Vagina (tissue), 2 donors: ENCODE measurements at regions not wholly inside any gene's neighbourhood (a gene's known extent, or its start where the extent isn't known, plus 50 kb on each side); places are given as distances from the start of the nearest gene placed in this dataset.

Experiments used
- CTCF ChIP-seq, 3 experiments: fragments of 450-650 bp in 2 of 3; fragments of 200-600 bp in 1 of 3; sonication (generic) in 1 of 3; IDR thresholded peaks; one replicate each; pipeline ENCODE4 v1.5.1; 2017 to 2019; ENCODE audit warnings: antibody characterized with exemption in 3 of 3, mild to moderate bottlenecking in 2 of 3, moderate library complexity in 2 of 3
- POLR2AphosphoS5 ChIP-seq, 2 donors: sonication (generic); formaldehyde crosslinking; IDR thresholded peaks; one replicate each; pipeline ENCODE4 v1.9.0; 2017; ENCODE audit warnings: antibody characterized with exemption in 2 of 2, mild to moderate bottlenecking in 2 of 2, low read depth in 1 of 2; ENCODE audit not compliant: insufficient read depth in 1 of 2

DNA sequence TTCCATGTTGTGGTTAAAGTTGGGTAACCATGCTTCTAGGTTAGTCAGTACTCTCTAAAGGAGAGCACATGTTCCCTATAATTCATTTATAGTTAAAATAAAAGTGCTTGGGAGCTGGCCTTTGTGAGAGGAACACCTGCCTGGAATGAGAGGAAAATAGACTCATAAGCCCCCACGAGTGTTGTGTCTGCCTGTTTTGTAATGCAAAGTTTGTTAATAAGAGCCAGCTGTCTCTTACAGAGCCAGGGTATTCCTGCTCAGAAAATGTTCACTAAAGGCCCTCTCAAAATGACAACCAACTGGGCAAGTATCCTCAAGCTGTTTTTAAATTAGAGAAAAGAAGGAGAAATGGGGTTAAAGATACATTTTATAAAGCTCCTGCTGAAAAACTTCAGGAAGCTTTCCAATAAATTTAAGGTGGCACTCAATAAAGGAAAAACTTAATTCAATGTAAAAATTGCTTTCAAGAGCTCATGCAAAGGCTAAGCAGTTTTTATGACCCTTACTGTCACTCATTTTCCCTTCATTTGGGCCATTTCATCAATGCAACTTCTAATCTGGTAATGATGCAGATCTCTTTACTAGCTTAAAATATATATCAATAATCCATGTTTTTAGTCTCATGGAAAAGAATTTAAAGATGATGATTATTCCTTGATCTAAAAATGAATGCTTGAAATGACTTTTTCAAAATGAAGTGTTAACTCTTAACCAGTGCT is 793.6 kb downstream of the STPG2 start:
- no peak for TF ChIP-seq CTCF (IDR thresholded peaks at IDR 0.05)
- TF ChIP-seq POLR2AphosphoS5 (IDR thresholded peaks at IDR 0.05; ENCODE audit: insufficient read depth in 1 of 2, low read depth in 1 of 2): no peak
